GM18511 (cell line): ENCODE measurements at regions not wholly inside any gene's neighbourhood (a gene's known extent, or its start where the extent isn't known, plus 50 kb on each side); places are given as distances from the start of the nearest gene placed in this dataset.

Source experiments
- ATAC-seq: cut with Tn5 transposase; IDR thresholded peaks from one replicate; pipeline ENCODE4 v1.9.1; 2021; ENCODE audit warnings: mild to moderate bottlenecking, moderate library complexity; ENCODE audit not compliant: unreplicated experiment

DNA sequence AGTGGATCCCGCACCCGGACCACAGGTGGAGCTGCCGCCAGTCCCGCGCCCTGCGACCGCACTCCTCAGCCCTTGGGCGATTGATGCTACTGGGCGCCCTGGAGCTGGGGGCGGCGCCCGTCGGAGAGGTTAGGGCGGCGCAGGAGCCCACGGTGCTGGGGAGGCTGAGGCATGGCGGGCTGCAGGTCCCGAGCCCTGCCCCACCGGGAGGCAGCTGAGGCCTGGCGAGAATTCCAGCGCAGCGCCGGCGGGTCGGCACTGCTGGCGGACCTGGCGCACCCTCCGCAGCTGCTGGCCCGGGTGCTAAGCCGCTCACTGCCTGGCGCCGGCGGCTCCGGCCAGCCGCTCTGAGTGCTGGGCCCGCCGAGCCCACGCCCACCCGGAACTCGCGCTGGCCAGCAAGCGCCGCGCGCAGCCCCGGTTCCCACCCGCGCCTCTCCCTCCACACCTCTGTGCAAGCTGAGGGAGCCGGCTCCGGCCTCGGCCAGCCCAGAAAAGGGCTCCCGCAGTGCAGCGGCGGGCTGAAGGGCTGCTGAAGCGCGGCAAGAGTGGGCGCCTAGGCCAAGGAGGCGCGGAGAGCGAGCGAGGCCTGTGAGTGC, 1256.5 kb downstream of the STIM2 start:
- no peak for ATAC-seq

DNA sequence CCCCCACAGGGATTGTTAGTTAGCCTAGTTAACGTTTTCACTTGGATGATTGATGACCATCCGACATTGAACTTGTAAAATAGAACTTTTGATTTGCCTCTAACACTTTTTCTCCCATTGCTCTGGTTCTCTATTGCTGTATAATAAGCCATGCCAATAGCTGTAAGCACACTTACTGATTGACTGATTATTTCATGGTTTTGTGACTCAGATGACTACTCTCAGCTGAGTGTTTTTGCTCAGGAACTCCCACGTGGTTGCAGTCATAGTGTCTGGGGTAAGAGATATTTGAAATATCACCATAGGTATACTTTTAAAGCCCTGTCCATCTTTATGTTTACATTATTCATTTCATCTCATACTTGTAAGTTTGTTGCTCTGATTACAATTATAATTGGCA, 1285.5 kb downstream of the STIM2 start:
- no peak for ATAC-seq

DNA sequence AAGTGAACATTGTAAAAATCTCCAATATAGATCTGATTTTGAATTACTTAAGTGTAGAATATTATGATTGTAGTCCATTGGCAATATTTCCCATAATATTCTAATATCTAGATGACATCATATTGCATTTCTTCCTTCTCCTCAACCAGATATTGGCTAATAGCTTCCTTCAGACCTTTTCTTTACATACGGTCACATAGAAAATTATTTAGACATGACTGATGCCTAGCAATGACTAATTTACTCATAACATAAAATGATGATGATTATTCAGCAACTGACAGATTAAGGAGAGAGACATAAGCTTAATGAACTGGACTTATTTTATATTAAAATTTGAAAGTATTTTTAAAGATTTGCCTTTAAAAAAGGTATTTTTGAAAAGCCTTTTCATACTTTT, 1287.6 kb downstream of the STIM2 start:
- ATAC-seq: no peak

DNA sequence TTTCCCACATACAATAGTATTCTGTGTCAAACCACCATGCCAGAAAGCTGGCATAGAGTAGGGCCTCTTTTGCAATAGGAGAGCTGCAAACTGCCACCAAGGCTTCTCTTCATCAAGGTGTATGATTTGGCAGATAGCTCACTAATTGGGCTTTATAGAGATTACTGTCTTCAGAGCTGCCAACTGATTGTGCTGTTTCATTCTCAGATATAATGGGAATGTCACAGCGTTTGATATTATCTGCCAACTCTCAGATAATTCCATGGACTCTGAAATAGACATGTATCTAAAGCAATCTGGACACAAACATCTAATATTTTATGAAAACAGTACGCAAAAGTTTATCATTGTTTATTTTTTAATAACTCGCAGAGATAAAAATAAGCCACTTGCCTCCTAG, 1289.1 kb downstream of the STIM2 start:
- no peak for ATAC-seq

DNA sequence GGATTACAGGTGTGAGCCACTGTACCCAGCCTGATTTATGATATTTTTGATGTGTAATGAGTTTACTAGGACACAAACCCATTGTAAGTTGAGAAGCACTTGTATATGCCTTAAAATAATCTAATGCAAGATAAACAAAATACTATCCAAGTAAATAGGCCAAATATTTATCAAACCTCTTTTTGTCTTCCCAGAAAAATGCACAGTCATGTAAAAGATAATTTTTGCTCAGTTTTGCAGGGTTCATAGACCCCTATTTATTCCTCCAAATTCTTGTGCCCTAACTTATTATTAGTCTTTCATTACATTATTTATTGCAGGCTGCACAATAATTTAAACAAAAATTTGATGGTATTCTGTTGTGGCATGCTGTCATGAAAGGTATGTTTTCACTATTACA, 1290.7 kb downstream of the STIM2 start:
- no peak for ATAC-seq

DNA sequence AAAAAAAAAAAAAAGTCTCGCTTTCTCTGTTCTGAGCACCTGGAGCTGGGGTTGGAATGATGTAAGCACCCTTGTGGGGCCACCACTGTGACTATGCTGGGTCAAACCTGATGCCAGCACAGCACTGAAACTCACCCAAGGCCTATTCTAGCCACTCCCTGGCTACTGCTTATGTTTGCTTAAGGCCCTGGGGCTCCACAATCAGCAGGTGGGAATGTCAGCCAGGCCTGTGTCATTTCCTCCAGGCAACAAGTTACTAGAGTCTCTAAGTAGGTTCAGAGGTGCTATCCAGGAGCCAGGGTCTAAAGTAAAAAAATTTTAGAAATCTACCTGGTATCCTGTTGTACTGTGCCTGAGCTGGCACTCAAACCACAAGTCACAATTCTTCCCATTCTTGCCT, 1306.8 kb downstream of the STIM2 start:
- ATAC-seq: no peak

DNA sequence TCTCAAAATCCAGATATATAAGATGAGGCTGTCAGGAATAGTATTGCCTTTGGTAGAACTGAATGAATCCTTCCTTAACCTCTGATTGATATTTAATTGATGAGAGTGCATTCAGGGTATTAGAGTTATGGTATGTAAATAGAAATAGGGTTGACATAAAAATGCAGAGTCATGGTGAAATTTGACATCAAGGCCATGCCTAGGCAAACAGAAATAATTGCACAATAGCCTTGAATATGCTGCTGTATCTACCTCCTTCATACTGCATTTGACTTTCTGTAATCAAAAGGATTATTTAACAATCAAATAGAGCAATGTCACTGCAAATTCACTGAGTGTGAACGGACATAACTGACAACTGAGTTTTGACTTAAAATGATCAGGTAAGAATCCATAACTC, 1316.3 kb downstream of the STIM2 start:
- no peak for ATAC-seq

DNA sequence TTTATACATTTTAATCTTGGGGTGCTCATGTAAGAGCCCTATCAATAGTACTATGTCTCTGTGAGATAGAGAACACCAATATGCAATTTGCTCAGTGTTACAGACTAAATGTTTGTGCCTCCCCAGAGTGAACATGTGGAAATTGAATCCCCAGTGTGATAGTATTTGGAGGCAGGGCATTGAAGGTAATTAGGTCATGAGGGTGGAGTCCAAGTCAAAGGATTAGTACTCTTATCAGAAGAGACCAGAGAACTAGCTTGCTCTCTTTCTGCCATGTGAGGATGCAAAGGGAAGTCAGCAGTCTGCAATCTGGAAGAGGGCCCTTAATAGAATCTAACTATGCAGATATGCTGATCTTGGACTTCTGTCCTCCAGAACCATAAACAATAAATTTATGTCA, 1317.0 kb downstream of the STIM2 start:
- ATAC-seq: no peak

DNA sequence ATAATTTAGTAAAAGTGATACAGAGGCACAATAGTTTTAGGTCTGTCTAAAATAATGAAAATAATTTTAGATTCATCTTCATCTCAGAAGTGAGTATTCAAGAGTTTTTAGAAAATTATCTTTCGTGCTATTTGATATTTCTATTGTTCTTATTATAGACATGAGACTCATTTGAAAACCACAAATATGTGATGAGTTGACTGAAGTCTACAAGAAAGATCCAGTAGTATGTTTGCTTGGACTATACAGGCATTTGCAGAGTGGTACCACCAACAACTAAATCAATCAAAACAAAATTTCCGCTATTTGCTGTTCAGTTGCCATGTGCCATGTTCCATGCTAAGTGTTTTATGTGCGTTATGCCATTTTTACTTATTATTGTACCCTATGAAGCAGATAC, 1318.5 kb downstream of the STIM2 start:
- ATAC-seq: no peak

DNA sequence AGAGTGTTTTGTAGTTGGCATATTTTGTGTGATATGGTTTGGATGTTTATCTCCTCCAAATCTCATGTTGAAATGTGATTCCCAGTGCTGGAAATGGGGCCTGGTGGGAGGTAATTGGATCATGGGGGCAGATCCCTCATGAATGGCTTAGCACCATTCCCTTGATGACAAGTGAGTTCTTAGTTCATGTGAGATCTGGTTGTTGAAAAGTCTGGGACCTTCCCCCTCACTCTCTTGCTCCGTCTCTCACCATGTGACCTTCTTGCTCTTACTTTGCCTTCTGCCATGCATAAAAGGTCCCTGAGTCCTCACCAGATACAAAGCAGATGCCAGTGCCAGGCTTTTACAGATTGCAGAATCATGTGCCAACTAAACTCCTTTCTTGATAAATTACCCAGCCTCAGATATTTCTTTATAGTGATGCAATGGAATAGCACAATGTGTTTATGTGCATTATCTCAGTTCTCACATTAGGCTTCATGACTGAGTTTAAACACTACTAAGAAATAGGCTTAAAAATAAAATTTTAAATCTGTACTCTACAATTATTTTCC, 1348.8 kb downstream of the STIM2 start:
- no peak for ATAC-seq

DNA sequence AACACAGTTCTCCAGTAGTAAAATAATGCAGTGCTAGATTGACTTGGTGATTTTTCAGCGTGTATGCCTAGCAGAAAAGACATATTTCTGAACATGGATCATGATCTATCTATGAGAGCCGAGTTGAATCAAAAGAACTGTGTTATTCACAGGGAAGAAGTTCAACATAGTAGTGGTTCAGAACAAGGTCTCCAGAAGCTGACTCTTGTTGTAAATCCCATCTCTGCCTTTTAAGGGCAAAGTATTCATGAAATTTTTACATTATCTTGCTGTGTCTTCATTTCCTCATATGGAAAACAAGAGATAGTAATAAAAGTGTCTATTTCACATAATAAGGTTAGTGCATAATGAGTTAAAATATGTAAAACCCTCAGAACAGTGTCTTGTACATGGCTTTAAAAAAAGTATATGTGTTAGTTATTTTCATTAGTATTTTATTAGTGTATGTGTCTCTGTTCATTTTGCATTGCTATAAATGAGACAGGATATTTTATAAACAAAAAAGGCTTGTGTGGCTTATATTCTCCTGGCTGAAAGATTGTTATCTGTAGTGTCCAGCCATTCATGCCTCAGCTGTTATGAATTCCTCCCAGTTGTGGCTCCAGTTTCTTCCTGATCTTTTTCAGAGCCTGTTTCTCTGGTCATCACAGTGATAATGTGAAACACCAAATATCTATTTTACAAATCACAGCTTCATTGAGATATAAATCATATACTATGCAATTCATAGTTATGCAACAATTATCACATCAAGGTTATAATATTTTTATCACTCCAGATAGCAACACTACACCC, 1351.2 kb downstream of the STIM2 start:
- ATAC-seq: no peak

DNA sequence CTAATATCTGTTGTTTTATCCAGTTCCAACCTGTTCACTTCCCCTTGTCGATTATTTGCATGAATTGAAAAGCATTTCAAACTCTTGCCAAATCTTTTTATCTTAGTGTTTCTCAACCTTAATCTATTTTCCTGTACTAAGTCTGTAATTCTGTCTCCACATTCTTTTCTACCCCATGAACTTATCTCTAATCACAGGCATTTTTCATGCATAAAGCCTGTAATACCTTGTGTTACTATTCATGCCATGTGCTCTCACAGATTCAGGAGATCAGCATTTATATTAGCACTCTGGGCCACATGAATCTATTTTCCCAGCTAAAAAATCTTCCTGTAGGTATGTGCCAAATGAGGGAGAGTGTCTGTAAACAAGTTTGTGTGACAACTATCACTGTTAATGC, 1360.9 kb downstream of the STIM2 start:
- ATAC-seq: no peak

DNA sequence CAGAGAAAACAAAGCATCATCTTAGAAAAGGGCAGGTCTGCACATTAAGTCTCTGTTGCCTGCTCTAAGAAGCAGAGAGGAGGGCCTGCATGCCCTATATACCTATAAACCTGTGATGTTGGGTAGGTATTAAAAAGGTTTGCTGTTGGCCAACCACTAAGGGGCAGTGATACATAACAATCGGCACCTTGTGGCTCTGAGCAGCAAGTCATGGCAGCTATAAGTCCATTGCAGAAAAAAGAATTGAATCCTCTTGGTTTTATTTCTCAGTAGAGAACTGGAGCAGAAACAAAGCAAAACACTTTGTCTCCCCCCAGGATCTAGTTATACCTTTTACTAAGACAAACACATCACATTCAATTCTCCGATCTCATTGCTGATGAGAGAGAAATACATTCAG, 1364.4 kb downstream of the STIM2 start:
- ATAC-seq: no peak

DNA sequence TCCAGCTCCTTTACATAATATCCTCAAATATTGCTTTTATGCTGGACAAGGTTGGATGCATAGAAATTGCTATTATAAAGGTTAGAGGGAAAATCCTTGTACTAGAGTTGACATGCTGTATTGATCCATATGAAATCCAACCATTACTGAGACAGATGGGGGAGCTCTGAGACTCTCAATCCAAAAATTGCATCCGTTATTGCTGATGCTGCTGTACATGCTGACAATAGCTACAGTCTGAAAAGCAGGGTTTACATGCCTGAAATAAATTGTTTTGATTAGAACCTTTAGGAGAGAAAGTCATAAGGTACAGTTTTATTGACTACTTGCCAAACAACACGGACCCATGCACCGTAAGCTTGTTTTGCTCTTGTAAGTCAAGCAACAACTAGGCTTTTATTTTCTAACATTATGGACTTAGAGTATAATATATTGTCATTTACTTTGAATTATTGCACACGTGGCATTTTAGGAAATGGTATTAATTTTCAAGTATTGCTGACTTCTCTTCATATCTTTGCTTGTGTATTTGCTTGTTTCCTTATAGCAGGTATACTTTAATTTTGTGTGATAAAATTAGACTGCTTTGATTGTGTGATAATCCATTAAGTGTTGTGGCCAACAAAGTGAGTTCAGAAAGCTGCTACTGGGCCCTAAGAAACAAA, 1365.2 kb downstream of the STIM2 start:
- ATAC-seq: no peak

DNA sequence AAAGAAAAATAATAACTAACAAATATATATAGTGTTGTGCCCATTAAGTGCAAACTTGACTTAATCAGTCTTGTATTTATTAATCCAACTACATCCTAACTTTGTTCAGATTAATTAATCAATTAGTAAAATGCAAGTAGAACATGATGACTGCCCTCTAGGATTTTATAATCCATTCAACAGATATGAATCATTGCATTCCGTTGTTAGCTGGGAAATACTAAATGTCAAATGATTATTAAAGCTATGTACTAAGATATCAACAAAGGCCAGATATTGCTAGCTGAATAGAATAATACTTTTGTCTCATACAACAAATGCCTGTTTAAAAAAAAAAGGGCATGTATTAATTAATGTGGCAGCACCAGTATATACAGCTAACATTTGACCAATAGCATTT, 1366.3 kb downstream of the STIM2 start:
- no peak for ATAC-seq

DNA sequence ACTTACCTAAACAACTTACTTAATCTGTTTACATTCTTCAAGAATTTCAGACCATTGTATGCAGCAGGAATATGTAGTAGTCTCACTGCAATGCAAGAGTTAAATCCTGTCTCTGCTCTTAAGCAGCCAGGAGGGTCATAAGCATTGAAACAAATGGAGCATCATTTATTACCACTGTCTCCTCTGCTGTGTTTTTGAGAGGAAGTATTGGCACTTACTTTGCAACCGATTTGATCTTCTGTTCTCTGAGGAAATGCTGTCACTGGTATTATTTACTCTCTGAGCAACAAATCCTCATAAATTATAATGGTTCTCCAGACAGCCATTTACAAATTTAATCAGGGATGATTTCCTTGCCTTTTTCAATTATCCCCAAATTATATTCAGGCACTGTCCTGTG, 1367.1 kb downstream of the STIM2 start:
- ATAC-seq: no peak

DNA sequence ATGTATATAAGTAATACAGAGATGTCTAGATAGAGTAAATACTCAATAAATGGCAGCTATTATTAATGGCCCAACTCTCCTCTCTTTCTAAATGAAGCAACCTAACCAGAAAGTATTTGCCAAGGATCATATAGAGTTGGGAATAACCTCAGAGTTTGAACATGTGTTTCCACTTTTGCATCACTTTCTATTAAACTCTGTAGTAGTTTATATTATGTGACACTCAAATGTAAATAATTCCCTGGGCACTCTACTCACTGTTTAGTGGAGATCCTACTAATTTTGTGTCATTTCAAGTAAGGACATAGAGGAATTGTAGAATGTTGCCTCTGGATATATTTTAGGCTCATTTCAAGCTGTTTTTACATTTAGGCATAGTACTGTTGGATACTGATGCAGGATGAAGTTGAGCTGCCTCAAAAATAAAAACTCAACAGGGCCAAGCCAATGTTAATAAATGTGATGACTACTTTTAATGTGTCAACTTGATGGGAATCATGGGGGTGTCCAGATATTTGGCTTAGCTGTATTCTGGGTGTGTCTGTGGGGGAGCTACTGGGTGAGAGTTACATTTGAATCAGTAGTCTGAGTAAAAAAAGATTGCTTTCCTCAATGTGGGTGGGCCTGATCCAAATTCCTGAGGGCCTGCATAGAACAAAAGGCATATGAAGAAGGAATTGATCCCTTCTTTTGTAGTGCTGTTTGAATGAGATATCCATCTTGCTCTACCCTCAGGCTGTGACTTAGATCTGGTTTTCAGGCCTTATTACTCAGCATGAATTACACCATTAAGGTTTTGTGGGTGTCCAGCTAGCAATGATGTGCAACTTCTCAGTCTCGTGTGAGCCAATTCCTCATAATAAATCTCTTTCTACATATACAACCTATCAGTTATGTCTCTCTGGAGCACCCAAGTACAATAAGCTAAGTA, 1368.2 kb downstream of the STIM2 start:
- ATAC-seq: no peak

DNA sequence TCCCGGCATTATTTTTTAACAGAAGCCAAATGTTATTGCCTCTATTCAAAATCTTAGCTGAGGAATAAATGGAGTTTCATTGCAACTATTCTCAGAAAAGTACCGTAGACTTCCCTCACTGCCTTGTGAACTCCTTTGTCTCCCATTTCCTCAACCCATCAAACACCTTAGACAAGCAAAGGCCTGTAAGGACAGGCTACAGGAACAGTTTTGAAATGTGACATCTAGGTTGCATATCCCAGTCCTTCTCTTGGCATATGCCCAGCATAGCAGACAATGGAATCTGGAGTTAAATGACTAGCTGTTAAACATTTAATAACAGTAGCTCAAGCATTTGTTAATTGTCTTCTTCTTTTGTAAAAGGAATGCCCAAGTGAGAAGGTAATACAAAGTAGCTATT, 1371.7 kb downstream of the STIM2 start:
- no peak for ATAC-seq

DNA sequence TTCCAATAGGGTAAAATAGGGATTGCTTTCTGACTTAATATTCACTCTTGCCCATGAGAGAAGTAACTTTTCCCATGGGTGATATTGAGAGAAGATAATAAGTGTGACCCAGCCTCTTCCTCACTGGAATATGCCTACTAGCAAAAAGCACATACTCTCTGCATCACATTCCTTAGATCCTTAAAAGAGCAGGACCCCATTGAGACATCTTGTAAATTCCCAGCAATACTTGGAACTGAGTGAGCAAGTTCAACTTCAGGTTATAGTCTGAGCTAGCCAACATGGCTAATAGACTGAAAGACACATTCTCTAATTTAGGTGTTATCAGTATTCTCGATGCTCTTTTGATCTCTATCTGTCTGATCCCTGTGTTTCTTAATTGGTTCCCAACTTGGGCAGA, 1372.3 kb downstream of the STIM2 start:
- ATAC-seq: no peak

DNA sequence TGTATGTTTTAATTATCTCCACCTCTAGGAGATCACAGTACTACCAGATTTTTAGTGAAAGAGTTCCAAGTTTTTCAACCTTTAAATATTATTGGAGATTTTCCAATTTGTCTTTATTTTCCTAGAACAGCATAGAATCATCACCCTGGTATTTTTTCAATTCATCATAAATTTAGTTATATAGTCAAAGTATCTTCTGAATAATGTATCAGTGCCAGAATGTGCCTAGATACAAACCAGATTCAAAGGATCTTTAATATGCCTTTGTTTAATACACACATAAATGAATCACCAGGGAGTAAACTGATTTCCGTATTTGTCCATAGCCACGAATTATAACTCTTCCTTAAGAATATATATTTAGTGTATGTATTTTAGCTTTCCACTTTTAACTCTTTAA, 1373.1 kb downstream of the STIM2 start:
- ATAC-seq: no peak

DNA sequence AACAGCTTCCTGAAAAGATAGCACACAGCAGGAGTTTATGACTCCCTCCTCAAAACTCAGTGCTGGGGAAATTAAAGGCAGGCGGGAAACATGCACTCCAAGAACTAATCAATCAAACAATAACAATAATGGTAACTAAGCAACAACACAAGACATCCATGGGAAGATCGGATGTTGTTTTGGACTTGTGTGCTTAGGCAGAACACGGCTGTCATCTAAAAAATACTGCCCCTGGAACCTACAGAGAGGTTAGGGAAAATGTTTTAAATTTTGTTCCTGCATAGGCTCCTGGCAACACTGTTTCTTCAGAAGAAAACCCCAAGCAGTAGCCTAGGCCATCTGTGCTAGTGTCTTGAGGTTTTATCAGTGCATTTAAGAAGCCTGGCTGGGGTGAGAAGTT, 1378.2 kb downstream of the STIM2 start:
- no peak for ATAC-seq
